ENCODE measurements at regions not wholly inside any gene's neighbourhood (a gene's known extent, or its start where the extent isn't known, plus 50 kb on each side); places are given as distances from the start of the nearest gene placed in this dataset.

DNA sequence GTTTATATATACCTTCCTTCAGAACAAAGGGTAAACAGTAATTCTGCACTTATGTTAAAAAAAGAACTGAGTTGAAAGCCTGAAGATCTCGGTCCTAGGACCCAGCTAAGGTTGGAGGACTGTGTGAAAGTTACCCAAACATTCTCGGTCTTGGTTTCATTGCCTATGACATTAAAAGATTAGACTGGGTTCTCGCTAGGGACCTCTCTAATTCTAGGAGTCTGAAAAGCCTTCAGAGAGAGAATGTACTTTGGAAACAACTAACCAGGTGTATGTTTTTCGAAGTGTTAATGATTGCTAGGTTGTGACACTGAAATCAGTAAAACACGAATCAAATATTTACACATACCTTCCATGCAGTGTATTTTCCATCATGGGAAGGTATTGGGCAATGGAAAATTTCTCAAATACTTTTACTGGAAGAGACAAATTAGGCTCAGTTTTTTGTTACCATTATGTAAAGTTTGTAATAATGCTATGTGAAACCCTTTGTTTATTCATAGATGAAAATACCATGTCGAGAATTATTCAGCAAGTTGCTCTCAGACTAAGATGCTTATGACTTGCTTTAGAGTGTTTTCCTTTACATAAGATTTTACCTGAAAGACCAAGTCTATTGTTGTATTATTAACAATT, 113.7 kb upstream of the LOC128125822 start:
- no peak overlapping the region for H3K4me3 ChIP-seq
- TF ChIP-seq, protein P1, sequence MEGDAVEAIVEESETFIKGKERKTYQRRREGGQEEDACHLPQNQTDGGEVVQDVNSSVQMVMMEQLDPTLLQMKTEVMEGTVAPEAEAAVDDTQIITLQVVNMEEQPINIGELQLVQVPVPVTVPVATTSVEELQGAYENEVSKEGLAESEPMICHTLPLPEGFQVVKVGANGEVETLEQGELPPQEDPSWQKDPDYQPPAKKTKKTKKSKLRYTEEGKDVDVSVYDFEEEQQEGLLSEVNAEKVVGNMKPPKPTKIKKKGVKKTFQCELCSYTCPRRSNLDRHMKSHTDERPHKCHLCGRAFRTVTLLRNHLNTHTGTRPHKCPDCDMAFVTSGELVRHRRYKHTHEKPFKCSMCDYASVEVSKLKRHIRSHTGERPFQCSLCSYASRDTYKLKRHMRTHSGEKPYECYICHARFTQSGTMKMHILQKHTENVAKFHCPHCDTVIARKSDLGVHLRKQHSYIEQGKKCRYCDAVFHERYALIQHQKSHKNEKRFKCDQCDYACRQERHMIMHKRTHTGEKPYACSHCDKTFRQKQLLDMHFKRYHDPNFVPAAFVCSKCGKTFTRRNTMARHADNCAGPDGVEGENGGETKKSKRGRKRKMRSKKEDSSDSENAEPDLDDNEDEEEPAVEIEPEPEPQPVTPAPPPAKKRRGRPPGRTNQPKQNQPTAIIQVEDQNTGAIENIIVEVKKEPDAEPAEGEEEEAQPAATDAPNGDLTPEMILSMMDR (IDR thresholded peaks at IDR 0.05; ENCODE audit: borderline replicate concordance): no peak
- no peak overlapping the region for H3K27ac ChIP-seq (replicated peaks)
- no peaks in the 10 kb centered on the region for H3K36me3 ChIP-seq
- intact Hi-C loops (cut with micrococcal nuclease): no loop called here
- no peaks in the 10 kb centered on the region for H3K9me3 ChIP-seq (replicated peaks)
- H3K27me3 ChIP-seq (ENCODE audit: low read depth): no peaks in the 10 kb centered on the region
- DNase-seq: no peak
- H3K4me1 ChIP-seq: no peaks in the 10 kb centered on the region

DNA sequence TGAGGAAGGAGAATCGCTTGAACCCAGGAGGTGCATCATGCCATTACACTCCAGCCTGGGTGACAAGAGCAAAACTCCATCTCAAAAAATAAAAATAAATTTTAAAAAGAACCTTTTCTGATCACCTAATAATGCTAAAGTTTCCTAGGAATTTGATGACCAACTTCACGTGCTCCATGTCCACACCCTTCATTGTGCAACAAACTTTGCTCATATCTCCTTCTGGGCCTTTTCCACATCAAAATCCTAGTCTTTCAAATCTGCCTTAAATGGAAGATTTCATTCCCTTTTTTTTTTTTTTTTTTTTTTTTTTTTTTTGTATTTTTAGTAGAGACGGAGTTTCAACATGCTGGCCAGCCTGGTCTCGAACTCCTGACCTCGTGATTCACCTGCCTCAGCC, 112.5 kb upstream of the LOC128125822 start:
- Histone ChIP-seq H3K27ac (replicated peaks) (no peak overlapping the region), H3K4me3 (no peak overlapping the region), H3K27me3 (ENCODE audit: low read depth) (no peaks in the 10 kb centered on the region), H3K9me3 (replicated peaks) (no peaks in the 10 kb centered on the region), H3K4me1 (no peaks in the 10 kb centered on the region), H3K36me3 (no peaks in the 10 kb centered on the region)
- intact Hi-C loops (cut with micrococcal nuclease): no loop called here
- no peak for DNase-seq
- TF ChIP-seq, protein P1 (IDR thresholded peaks at IDR 0.05; ENCODE audit: borderline replicate concordance): no peak

DNA sequence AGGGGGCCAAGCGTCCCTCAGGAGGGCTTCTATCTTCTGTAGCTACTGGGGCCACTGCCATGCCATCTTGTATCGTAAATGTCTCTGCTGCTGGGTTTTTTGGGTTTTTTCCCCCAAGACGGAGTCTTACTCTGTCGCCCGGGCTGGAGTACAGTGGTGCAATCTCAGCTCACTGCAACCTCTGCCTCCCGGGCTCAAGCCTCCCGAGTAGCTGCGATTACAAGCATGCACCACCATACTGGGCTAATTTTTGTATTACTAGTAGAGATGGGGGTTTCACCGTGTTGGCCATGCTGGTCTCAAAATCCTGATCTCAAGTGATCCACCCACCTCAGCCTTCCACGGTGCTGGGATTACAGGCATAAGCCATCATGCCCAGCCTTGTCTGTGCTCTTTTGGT, 111.3 kb upstream of the LOC128125822 start:
- no peaks in the 10 kb centered on the region for H3K9me3 ChIP-seq (replicated peaks)
- no peak for DNase-seq
- no peaks in the 10 kb centered on the region for H3K36me3 ChIP-seq
- H3K4me1 ChIP-seq: no peaks in the 10 kb centered on the region
- intact Hi-C loops (cut with micrococcal nuclease): no loop called here
- H3K27ac ChIP-seq (replicated peaks): no peak overlapping the region
- TF ChIP-seq, protein P1 (IDR thresholded peaks at IDR 0.05; ENCODE audit: borderline replicate concordance): no peak
- no peak overlapping the region for H3K4me3 ChIP-seq
- H3K27me3 ChIP-seq (ENCODE audit: low read depth): no peaks in the 10 kb centered on the region

DNA sequence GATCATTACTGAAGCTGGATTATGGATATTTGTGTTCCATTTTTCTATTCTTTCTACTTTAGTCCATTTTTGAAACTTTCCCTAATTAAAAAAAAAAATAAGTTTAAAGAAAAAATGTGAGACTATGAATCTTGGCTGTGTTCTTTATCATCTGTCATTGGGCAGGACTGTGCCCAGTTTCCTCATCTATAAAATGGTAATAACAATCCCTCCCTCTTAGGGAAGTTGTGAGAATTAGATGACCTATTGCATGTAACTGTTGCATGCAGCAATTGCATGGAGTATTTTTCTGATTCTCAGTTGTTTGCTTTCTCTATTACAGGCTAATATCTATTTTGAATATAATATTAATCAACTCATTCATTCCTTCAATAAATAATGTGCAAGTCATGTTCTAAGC, 108.2 kb upstream of the LOC128125822 start:
- TF ChIP-seq, protein P1 (IDR thresholded peaks at IDR 0.05; ENCODE audit: borderline replicate concordance): no peak
- Histone ChIP-seq H3K36me3 (no peaks in the 10 kb centered on the region), H3K27me3 (ENCODE audit: low read depth) (no peaks in the 10 kb centered on the region), H3K4me1 (no peaks in the 10 kb centered on the region), H3K4me3 (no peak overlapping the region), H3K27ac (replicated peaks) (no peak overlapping the region), H3K9me3 (replicated peaks) (no peaks in the 10 kb centered on the region)
- intact Hi-C loops (cut with micrococcal nuclease): no loop called here
- DNase-seq: no peak

DNA sequence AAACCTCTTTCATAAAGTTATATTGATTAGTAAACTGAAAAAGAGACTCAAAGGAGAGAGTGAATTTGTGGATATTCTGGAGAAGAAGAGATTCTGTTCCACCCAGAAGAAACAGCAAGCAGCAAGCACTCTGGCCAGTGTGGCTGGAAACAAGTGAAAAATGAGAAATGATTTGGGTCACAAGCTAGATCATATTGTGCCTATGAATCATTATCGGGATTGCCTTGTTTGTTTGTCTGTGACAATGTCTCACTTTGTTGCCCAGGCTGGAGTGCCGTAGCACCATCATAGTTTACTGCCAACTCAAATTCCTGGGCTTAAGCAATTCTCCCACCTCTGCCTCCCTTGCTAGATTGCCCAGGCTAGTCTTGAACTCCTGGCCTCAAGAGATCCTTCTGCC, 106.5 kb upstream of the LOC128125822 start:
- no peak for DNase-seq
- Histone ChIP-seq H3K27me3 (ENCODE audit: low read depth) (no peaks in the 10 kb centered on the region), H3K4me3 (no peak overlapping the region), H3K36me3 (no peaks in the 10 kb centered on the region), H3K9me3 (replicated peaks) (no peaks in the 10 kb centered on the region), H3K4me1 (no peaks in the 10 kb centered on the region), H3K27ac (replicated peaks) (no peak overlapping the region)
- intact Hi-C loops (cut with micrococcal nuclease): no loop called here
- TF ChIP-seq, protein P1 (IDR thresholded peaks at IDR 0.05; ENCODE audit: borderline replicate concordance): no peak
